K562 (cell line): ENCODE measurements at regions not wholly inside any gene's neighbourhood (a gene's known extent, or its start where the extent isn't known, plus 50 kb on each side); places are given as distances from the start of the nearest gene placed in this dataset.

Experiments used
- CHD7 ChIP-seq: fragments of 200-600 bp; sonication (generic); IDR thresholded peaks from one replicate; pipeline ENCODE4 v1.6.1; 2012; ENCODE audit warnings: mild to moderate bottlenecking, low read depth, low read length, inconsistent platforms
- MECOM ChIP-seq: fragments of 250-450 bp; sonication (Bioruptor Pico); IDR thresholded peaks from 2 replicates; pipeline ENCODE4 v1.8.0; 2022; ENCODE audit warnings: inconsistent platforms
- NR2C1 ChIP-seq, 2 experiments: fragments of 450-650 bp; IDR thresholded peaks; 2 replicates each; pipeline ENCODE4 v1.6.1; 2017; ENCODE audit warnings: mild to moderate bottlenecking in 2 of 2, antibody characterized with exemption in 1 of 2, inconsistent platforms in 1 of 2, missing compliant biosample characterization in 1 of 2, missing genetic modification characterization in 1 of 2
- RUNX1 ChIP-seq: sonication (generic); IDR thresholded peaks from 2 replicates; pipeline ENCODE4 v1.6.1; 2016; ENCODE audit warnings: antibody characterized with exemption, low read depth
- SREBF2 ChIP-seq: sonication (generic); formaldehyde crosslinking; IDR thresholded peaks from 2 replicates; pipeline ENCODE4 v1.4.0; 2020; ENCODE audit warnings: mild to moderate bottlenecking, missing genetic modification reagents
- ZC3H4 ChIP-seq: sonication (generic); formaldehyde crosslinking; IDR thresholded peaks from 2 replicates; pipeline ENCODE4 v1.9.0; 2021; ENCODE audit warnings: missing genetic modification reagents, borderline replicate concordance
- ZNF507 ChIP-seq: conservative IDR thresholded peaks from 2 replicates; pipeline ENCODE4 v1.6.1; 2017; ENCODE audit warnings: missing genetic modification characterization, missing compliant biosample characterization
- ZNF589 ChIP-seq: fragments of 200-800 bp; sonication (Bioruptor generic); IDR thresholded peaks from 2 replicates; pipeline ENCODE4 v1.6.1; 2016; ENCODE audit warnings: low read depth, missing genetic modification characterization, missing compliant biosample characterization
- TF ChIP-seq, protein P1 (sequence below): fragments of 250-450 bp; sonication (Bioruptor Pico); IDR thresholded peaks from 2 replicates; pipeline ENCODE4 v1.4.0; 2020; ENCODE audit warnings: borderline replicate concordance

GRCh38 chr5:167800427-167800826 is 491.0 kb upstream of the WWC1 start (continued):
- no peak for TF ChIP-seq CHD7
- no peak for TF ChIP-seq ZNF589 (CRISPR knock-in tag)
- TF ChIP-seq MECOM (CRISPR knock-in tag): no peak
- no peak for TF ChIP-seq ZNF507 (tag)
- TF ChIP-seq, protein P1, sequence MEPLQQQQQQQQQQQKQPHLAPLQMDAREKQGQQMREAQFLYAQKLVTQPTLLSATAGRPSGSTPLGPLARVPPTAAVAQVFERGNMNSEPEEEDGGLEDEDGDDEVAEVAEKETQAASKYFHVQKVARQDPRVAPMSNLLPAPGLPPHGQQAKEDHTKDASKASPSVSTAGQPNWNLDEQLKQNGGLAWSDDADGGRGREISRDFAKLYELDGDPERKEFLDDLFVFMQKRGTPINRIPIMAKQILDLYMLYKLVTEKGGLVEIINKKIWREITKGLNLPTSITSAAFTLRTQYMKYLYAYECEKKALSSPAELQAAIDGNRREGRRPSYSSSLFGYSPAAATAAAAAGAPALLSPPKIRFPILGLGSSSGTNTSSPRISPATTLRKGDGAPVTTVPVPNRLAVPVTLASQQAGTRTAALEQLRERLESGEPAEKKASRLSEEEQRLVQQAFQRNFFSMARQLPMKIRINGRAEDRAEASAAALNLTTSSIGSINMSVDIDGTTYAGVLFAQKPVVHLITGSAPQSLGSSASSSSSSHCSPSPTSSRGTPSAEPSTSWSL: no peak
- TF ChIP-seq ZC3H4 (CRISPR knock-in tag): no peak
- no peak for TF ChIP-seq SREBF2 (CRISPR knock-in tag)
- TF ChIP-seq RUNX1: no peak
- no peak for TF ChIP-seq NR2C1 (IDR thresholded peaks at IDR 0.05)
- TF ChIP-seq NR2C1 (tag; IDR thresholded peaks at IDR 0.05): no peak
